GM12878 (cell line): ENCODE measurements at regions not wholly inside any gene's neighbourhood (a gene's known extent, or its start where the extent isn't known, plus 50 kb on each side); places are given as distances from the start of the nearest gene placed in this dataset.

Experiments
- ATAC-seq: fragments of 200-7000 bp; cut with Tn5 transposase; 3 replicates; pipeline ENCODE4 v1.9.1; 2020; ENCODE audit warnings: mild to moderate bottlenecking, moderate library complexity
- BruUV-seq: library from RNA; stranded (reverse); fragments of 400-500 nt; replicated peaks from 2 replicates; lab custom pipeline; 2021; lab: Mats Ljungman, UMichigan
- CTCF ChIA-PET: fragments of 300-600 bp; sonication (Branson Sonifier 250); formaldehyde crosslinking; extraction: SDS; loops from one replicate; lab custom pipeline; 2021; ENCODE audit warnings: inconsistent platforms; lab: Yijun Ruan, JAX
- POLR2A ChIA-PET: fragments of 350-600 bp; formaldehyde crosslinking; extraction: SDS; loops from one replicate; lab custom pipeline; 2021; ENCODE audit warnings: inconsistent platforms; lab: Charles Lee
- RAD21 ChIA-PET: fragments of 300-600 bp; sonication (Branson Sonifier 250); formaldehyde crosslinking; loops from one replicate; lab custom pipeline; 2023; ENCODE audit warnings: antibody characterized with exemption; ENCODE audit not compliant: unreplicated experiment; lab: Charles Lee
- SMC1A ChIA-PET: fragments of 300-600 bp; sonication (Branson Sonifier 250); formaldehyde crosslinking; loops from one replicate; lab custom pipeline; 2023; ENCODE audit not compliant: unreplicated experiment, uncharacterized antibody; lab: Charles Lee
- DNase-seq: peaks from one replicate; pipeline ENCODE4 v3.0.0-alpha.2; 2011; ENCODE audit warnings: low read depth, low spot score
- FAIRE-seq: peaks from 3 replicates; lab custom pipeline; 2011; peaks lifted over from hg19 to GRCh38; lab: Jason Lieb, UNC
- H2AFZ ChIP-seq: 2 replicates; pipeline ENCODE4 v1.6.0; 2011; ENCODE audit warnings: low read depth, low read length, control low read depth; ENCODE audit not compliant: control insufficient read depth
- H3K27ac ChIP-seq: 2 replicates; pipeline ENCODE4 v1.5.1; 2011; ENCODE audit warnings: control low read depth; ENCODE audit not compliant: control insufficient read depth, insufficient read depth
- H3K27me3 ChIP-seq, 2 experiments: replicated peaks in 1 of 2; 2 replicates each; pipeline versions ENCODE4 v1.6.0 to v1.6.1; 2011; ENCODE audit warnings: low read length in 1 of 2; ENCODE audit not compliant: control insufficient read depth in 2 of 2, insufficient read depth in 2 of 2
- H3K36me3 ChIP-seq, 2 experiments: 2 replicates each; pipeline ENCODE4 v1.5.1; 2011; ENCODE audit warnings: low read length in 1 of 2; ENCODE audit not compliant: control insufficient read depth in 2 of 2, insufficient read depth in 2 of 2
- H3K4me1 ChIP-seq: 2 replicates; pipeline ENCODE4 v1.6.1; 2011; ENCODE audit warnings: mild to moderate bottlenecking, low read length, moderate library complexity, mixed read lengths; ENCODE audit not compliant: control insufficient read depth, insufficient read depth
- H3K4me2 ChIP-seq: 2 replicates; pipeline ENCODE4 v1.6.0; 2011; ENCODE audit warnings: control low read depth; ENCODE audit not compliant: control insufficient read depth, insufficient read depth
- H3K4me3 ChIP-seq: fragments of 200-600 bp; sonication (generic); 2 replicates; pipeline ENCODE4 v1.5.1; 2016
- H3K79me2 ChIP-seq: 2 replicates; pipeline ENCODE4 v1.6.0; 2011; ENCODE audit warnings: low read length; ENCODE audit not compliant: control insufficient read depth, insufficient read depth
- H3K9ac ChIP-seq: 2 replicates; pipeline ENCODE4 v1.8.0; 2011; ENCODE audit warnings: low read length, control low read depth, mixed read lengths; ENCODE audit not compliant: control insufficient read depth, insufficient read depth
- H3K9me3 ChIP-seq: replicated peaks from 3 replicates; pipeline ENCODE4 v1.5.1; 2011; ENCODE audit warnings: mild to moderate bottlenecking, low read length; ENCODE audit not compliant: control insufficient read depth, insufficient read depth
- H4K20me1 ChIP-seq: 2 replicates; pipeline ENCODE4 v1.6.0; 2011; ENCODE audit not compliant: control insufficient read depth, insufficient read depth
- EGR1 ChIP-seq, 2 experiments: IDR thresholded peaks; 1 replicate in 1 of 2; 2 replicates in 1 of 2; pipeline ENCODE4 v1.6.1; 2011 to 2012; ENCODE audit warnings: low read depth in 2 of 2, low read length in 2 of 2, borderline replicate concordance in 1 of 2, mild to moderate bottlenecking in 1 of 2, moderate library complexity in 1 of 2
- EZH2 ChIP-seq: IDR thresholded peaks from 2 replicates; pipeline ENCODE4 v1.6.1; 2012; ENCODE audit warnings: low read depth, mild to moderate bottlenecking, control low read depth, inconsistent platforms, low read length, borderline replicate concordance; ENCODE audit not compliant: control insufficient read depth
- GABPA ChIP-seq: IDR thresholded peaks from 2 replicates; pipeline ENCODE4 v1.6.1; 2014; ENCODE audit warnings: antibody characterized with exemption, low read depth, mild to moderate bottlenecking, inconsistent platforms
- KDM1A ChIP-seq: fragments of 200-600 bp; sonication (generic); IDR thresholded peaks from 2 replicates; pipeline ENCODE4 v1.6.1; 2016; ENCODE audit warnings: borderline replicate concordance
- NR2C2 ChIP-seq: IDR thresholded peaks from 2 replicates; pipeline ENCODE4 v1.6.1; 2011; ENCODE audit warnings: borderline replicate concordance, low read depth; ENCODE audit not compliant: control insufficient read depth, insufficient read length
- POU2F2 ChIP-seq: IDR thresholded peaks from 3 replicates; pipeline ENCODE4 v1.6.1; 2011; ENCODE audit warnings: low read depth, mild to moderate bottlenecking, low read length, borderline replicate concordance
- SREBF2 ChIP-seq: IDR thresholded peaks from 2 replicates; pipeline ENCODE4 v1.6.1; 2012; ENCODE audit warnings: mild to moderate bottlenecking, low read length
- TCF7 ChIP-seq: IDR thresholded peaks from 2 replicates; pipeline ENCODE4 v1.6.1; 2014; ENCODE audit warnings: antibody characterized with exemption, borderline replicate concordance
- USF1 ChIP-seq: IDR thresholded peaks from 2 replicates; pipeline ENCODE4 v1.6.1; 2011; ENCODE audit warnings: borderline replicate concordance, low read depth, mild to moderate bottlenecking, moderate library complexity, mixed read lengths, low read length; ENCODE audit not compliant: insufficient read depth; ENCODE audit errors: extremely low read length
- USF2 ChIP-seq: IDR thresholded peaks from 2 replicates; pipeline ENCODE4 v1.6.1; 2011; ENCODE audit warnings: low read depth, low read length, improper control_type of control experiment, borderline replicate concordance
- WGBS: methylation state at CpG from one replicate; pipeline ENCODE4 v1.1.6; 2016; ENCODE audit warnings: low lambda C conversion rate; ENCODE audit not compliant: insufficient replicate concordance, insufficient coverage; ENCODE audit errors: missing lambda C conversion rate; 5-methylcytosine and 5-hydroxymethylcytosine counted together
- in situ Hi-C: fragments of 300-500 bp; cut with MboI; formaldehyde crosslinking; loops from 9 replicates; pipeline ENCODE4 v1.14.3; 2018; ENCODE audit warnings: mixed read lengths
- intact Hi-C: fragments of 100-400 bp; cut with micrococcal nuclease; formaldehyde crosslinking; loops from one replicate; pipeline ENCODE4 v1.14.2; 2022; ENCODE audit not compliant: unreplicated experiment

GRCh38 chr3:72171946-72172345, 387.0 kb upstream of the PROK2 start (continued):
- no peak for TF ChIP-seq USF1
- TF ChIP-seq TCF7, result no peak
- TF ChIP-seq USF2, result no peak
- no peak for TF ChIP-seq NR2C2
- TF ChIP-seq SREBF2, result no peak
- no peak for TF ChIP-seq EGR1 (IDR thresholded peaks at IDR 0.05; ENCODE audit: borderline replicate concordance in 1 of 2, low read depth in 2 of 2, low read length in 2 of 2)
- TF ChIP-seq, all 136 proteins: peak for 0

GRCh38 chr3:72171463-72171881, 386.5 kb upstream of the PROK2 start:
- CTCF ChIA-PET, result no interaction called here
- Histone ChIP-seq H3K79me2 (no peaks in the 10 kb centered on the region), H3K27me3 (no peaks in the 10 kb centered on the region), H3K4me3 (no peak overlapping the region), H4K20me1 (no peaks in the 10 kb centered on the region), H3K4me2 (no peak overlapping the region), H3K4me1 (peaks cover 9% of the 10 kb centered on the region), H3K27ac (no peak overlapping the region), H2AFZ (no peak overlapping the region), H3K9ac (no peak overlapping the region), H3K36me3 (no peaks in the 10 kb centered on the region), H3K9me3 (no peaks in the 10 kb centered on the region; the same call in 2 of the 3 replicates)
- FAIRE-seq, result no peak
- no peak for DNase-seq
- POLR2A ChIA-PET, result interaction anchor here (0.7 kb wide), 2 partner anchors 26 to 68 kb away, joined by 6 to 7 read pairs; no protein-coding TSS in a partner anchor
- 68% methylated on average over 4 of the region's 6 CpGs for WGBS
- RAD21 ChIA-PET, result interaction anchor here (0.7 kb wide), 1 partner anchor 588 kb away, joined by 3 read pairs; the partner anchor contains the start of gene FOXP1
- SMC1A ChIA-PET, result no interaction called here
- in situ Hi-C loops, result no loop called here
- intact Hi-C loops, result no loop called here
- TF ChIP-seq GABPA (no peak), KDM1A (no peak), POU2F2 (no peak), EZH2 (no peak)
- no peak for ATAC-seq
- BruUV-seq, result no TSS peak
